Fibroblast of the aortic adventitia (primary cell): ENCODE measurements at regions not wholly inside any gene's neighbourhood (a gene's known extent, or its start where the extent isn't known, plus 50 kb on each side); places are given as distances from the start of the nearest gene placed in this dataset.
"Not testable (repeated sequence)": the region's sequence is repeated elsewhere in the genome, so short reads cannot be mapped to it uniquely, and the experiment has no call there.

Source experiments
- DNase-seq: peaks from one replicate; pipeline ENCODE4 v3.0.0-alpha.2; 2010; ENCODE audit warnings: low read depth
- H3K4me3 ChIP-seq: 2 replicates; pipeline ENCODE4 v1.5.1; 2011; ENCODE audit warnings: low read depth, mild to moderate bottlenecking, control low read depth, low read length, moderate library complexity
- TF ChIP-seq, protein P1 (sequence below): IDR thresholded peaks from 2 replicates; pipeline ENCODE4 v1.5.1; 2011; ENCODE audit warnings: mild to moderate bottlenecking, low read length, control low read depth, inconsistent platforms; ENCODE audit not compliant: insufficient read depth

- DNase-seq: peak; percentile 55
- TF ChIP-seq, protein P1, sequence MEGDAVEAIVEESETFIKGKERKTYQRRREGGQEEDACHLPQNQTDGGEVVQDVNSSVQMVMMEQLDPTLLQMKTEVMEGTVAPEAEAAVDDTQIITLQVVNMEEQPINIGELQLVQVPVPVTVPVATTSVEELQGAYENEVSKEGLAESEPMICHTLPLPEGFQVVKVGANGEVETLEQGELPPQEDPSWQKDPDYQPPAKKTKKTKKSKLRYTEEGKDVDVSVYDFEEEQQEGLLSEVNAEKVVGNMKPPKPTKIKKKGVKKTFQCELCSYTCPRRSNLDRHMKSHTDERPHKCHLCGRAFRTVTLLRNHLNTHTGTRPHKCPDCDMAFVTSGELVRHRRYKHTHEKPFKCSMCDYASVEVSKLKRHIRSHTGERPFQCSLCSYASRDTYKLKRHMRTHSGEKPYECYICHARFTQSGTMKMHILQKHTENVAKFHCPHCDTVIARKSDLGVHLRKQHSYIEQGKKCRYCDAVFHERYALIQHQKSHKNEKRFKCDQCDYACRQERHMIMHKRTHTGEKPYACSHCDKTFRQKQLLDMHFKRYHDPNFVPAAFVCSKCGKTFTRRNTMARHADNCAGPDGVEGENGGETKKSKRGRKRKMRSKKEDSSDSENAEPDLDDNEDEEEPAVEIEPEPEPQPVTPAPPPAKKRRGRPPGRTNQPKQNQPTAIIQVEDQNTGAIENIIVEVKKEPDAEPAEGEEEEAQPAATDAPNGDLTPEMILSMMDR: no peak
- H3K4me3 ChIP-seq: no peak overlapping the region
Observed at GRCh38 chr10:107971973-107972372, 807.5 kb upstream of the SORCS1 start.

GRCh38 chr10:107971411-107971810 is 806.9 kb upstream of the SORCS1 start:
- H3K4me3 ChIP-seq: no peak overlapping the region
- TF ChIP-seq, protein P1: no peak
- DNase-seq: peak; percentile 53

- TF ChIP-seq, protein P1: no peak
- DNase-seq: no peak
Observed at GRCh38 chr10:107970512-107970911, 806.0 kb upstream of the SORCS1 start.

GRCh38 chr10:107969936-107970335 is 805.4 kb upstream of the SORCS1 start:
- TF ChIP-seq, protein P1: no peak
- no peak for DNase-seq
- no peak overlapping the region for H3K4me3 ChIP-seq

More at GRCh38 chr10:107970512-107970911, 806.0 kb upstream of the SORCS1 start:
- no peak overlapping the region for H3K4me3 ChIP-seq

GRCh38 chr10:107966826-107967225 is 802.3 kb upstream of the SORCS1 start:
- DNase-seq: no peak
- TF ChIP-seq, protein P1: no peak
- no peak overlapping the region for H3K4me3 ChIP-seq

DNA sequence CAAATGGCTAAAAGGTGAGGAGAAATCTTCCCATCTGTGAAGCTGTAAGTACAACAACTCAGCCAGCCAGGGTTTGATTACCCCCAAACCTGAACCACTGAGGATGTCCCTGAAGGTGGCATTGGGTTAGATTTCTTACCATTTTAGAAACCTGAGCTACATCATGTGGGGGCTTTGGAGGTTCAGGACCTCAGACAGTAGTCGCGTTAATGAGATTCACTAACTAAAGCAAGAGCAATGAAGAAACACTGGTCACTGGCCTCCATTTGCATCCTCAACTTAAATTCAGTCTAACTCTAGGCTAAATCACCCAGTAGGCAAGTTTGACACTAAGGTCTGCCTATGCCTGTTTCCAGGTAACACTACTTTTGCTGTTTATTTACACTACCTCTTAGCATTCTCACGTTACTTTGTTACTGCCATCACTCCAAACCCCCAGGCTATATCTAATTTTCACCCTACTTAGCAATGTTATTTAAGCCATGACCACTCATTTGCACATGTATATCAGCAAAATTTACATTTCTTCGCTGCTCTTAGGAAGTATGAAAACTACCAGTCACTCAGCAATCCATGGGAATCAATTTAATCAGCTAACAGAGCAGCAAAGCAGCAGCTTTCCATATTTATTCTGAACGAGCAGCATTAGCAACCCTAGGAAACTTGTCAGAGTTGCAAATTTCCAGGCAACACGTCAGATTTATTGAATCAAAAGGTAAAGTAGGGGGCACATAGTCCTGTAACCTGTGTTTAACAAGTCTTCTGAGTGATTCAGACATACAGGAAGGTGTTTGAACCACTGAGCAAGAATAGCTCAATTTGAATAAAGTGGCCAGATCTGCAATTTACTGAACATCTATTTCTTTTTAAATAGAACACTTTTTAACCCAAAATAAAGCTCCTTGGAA is 788.4 kb upstream of the SORCS1 start:
- no peak for DNase-seq
- TF ChIP-seq, protein P1: no peak
- no peak overlapping the region for H3K4me3 ChIP-seq

DNA sequence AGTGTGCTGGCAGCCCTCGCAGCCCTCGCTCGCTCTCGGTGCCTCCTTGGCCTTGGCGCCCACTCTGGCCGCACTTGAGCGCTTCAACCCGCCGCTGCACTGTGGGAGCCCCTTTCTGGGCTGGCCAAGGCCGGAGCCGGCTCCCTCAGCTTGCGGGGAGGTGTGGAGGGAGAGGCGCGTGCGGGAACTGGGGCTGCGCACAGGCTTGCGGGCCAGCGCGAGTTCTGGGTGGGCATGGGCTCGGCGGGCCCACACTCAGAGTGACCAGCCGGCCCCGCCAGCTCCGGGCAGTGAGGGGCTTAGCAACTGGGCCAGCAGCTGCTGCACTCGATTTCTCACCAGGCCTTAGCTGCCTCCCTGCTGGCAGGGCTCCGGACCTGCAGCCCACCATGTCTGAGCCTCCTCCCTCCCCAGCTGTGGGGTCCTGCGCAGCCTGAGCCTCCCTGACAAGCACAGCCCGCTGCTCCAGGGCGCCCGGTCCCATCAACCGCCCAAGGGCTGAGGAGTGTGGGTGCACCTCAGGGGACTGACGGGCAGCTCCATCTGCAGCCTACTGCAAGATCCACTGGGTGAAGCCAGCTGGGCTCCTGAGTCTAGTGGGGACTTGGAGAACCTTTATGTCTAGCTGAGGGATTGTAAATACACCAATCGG is 786.0 kb upstream of the SORCS1 start:
- H3K4me3 ChIP-seq, DNase-seq: not testable (repeated sequence)
